Loucy (cell line): ENCODE measurements at regions not wholly inside any gene's neighbourhood (a gene's known extent, or its start where the extent isn't known, plus 50 kb on each side); places are given as distances from the start of the nearest gene placed in this dataset.

ENCODE experiments used
- H2AFZ ChIP-seq: fragments of 200-600 bp; sonication (generic); 2 replicates; pipeline ENCODE4 v1.6.0; 2016; ENCODE audit warnings: antibody characterized with exemption, mild to moderate bottlenecking, low read length, moderate library complexity
- H3F3A ChIP-seq: fragments of 200-600 bp; 2 replicates; pipeline ENCODE4 v1.6.0; 2016; ENCODE audit warnings: antibody characterized with exemption, low read depth, mild to moderate bottlenecking
- H3K27me3 ChIP-seq: fragments of 200-600 bp; sonication (generic); 2 replicates; pipeline ENCODE4 v1.6.1; 2014; ENCODE audit warnings: low read length, mild to moderate bottlenecking; ENCODE audit not compliant: insufficient read depth, poor library complexity, severe bottlenecking
- H3K36me3 ChIP-seq: fragments of 200-600 bp; sonication (generic); 2 replicates; pipeline ENCODE4 v1.6.1; 2016; ENCODE audit warnings: low read length; ENCODE audit not compliant: insufficient read depth
- H3K4me1 ChIP-seq: fragments of 200-600 bp; sonication (generic); 2 replicates; pipeline ENCODE4 v1.5.1; 2014; ENCODE audit warnings: low read length, mild to moderate bottlenecking; ENCODE audit not compliant: insufficient read depth, poor library complexity, severe bottlenecking
- H3K4me2 ChIP-seq: fragments of 200-600 bp; sonication (generic); 2 replicates; pipeline ENCODE4 v1.6.0; 2014; ENCODE audit warnings: antibody characterized with exemption, low read length, low read depth, mild to moderate bottlenecking; ENCODE audit not compliant: poor library complexity, severe bottlenecking
- H3K4me3 ChIP-seq: fragments of 200-600 bp; sonication (generic); 2 replicates; pipeline ENCODE4 v1.5.1; 2014; ENCODE audit warnings: low read length, mild to moderate bottlenecking, mixed read lengths; ENCODE audit not compliant: poor library complexity, severe bottlenecking
- H3K79me2 ChIP-seq: fragments of 200-600 bp; sonication (generic); 2 replicates; pipeline ENCODE4 v1.6.1; 2014; ENCODE audit warnings: low read length; ENCODE audit not compliant: insufficient read depth
- H3K9ac ChIP-seq: fragments of 200-600 bp; sonication (generic); 2 replicates; pipeline ENCODE4 v1.6.0; 2014; ENCODE audit warnings: mild to moderate bottlenecking, low read depth, low read length, moderate library complexity; ENCODE audit not compliant: poor library complexity, severe bottlenecking
- H3K9me2 ChIP-seq: fragments of 200-600 bp; sonication (generic); replicated peaks from 2 replicates; pipeline ENCODE4 v1.6.1; 2016; ENCODE audit warnings: low read depth, low read length, mixed read lengths
- H3K9me3 ChIP-seq: fragments of 200-600 bp; sonication (generic); 2 replicates; pipeline ENCODE4 v1.6.1; 2014; ENCODE audit warnings: mild to moderate bottlenecking, antibody characterized with exemption, low read length, low read depth; ENCODE audit not compliant: insufficient read depth
- H4K20me1 ChIP-seq: fragments of 200-600 bp; sonication (generic); 2 replicates; pipeline ENCODE4 v1.6.0; 2014; ENCODE audit warnings: antibody characterized with exemption, low read length, mild to moderate bottlenecking; ENCODE audit not compliant: insufficient read depth, poor library complexity, severe bottlenecking
- CTCF ChIP-seq: fragments of 200-600 bp; sonication (generic); conservative IDR thresholded peaks from 2 replicates; pipeline ENCODE4 v1.5.1; 2014; ENCODE audit warnings: mild to moderate bottlenecking, antibody characterized with exemption, low read length
- EZH2phosphoT487 ChIP-seq: fragments of 200-600 bp; IDR thresholded peaks from 2 replicates; pipeline ENCODE4 v1.6.1; 2018; ENCODE audit warnings: antibody characterized with exemption, mild to moderate bottlenecking, moderate library complexity, borderline replicate concordance

GRCh38 chr6:94751641-94752329 is 825.5 kb upstream of the MANEA start:
- no peaks in the 10 kb centered on the region for H4K20me1 ChIP-seq
- no peak overlapping the region for H3K4me3 ChIP-seq
- no peaks in the 10 kb centered on the region for H3K9me3 ChIP-seq
- H3K27me3 ChIP-seq = no peaks in the 10 kb centered on the region
- H3K4me2 ChIP-seq = no peak overlapping the region
- TF ChIP-seq CTCF = no peak
- no peak for TF ChIP-seq EZH2phosphoT487
- no peak overlapping the region for H3K9ac ChIP-seq
- no peaks in the 10 kb centered on the region for H3F3A ChIP-seq
- H2AFZ ChIP-seq = no peak overlapping the region
- no peaks in the 10 kb centered on the region for H3K9me2 ChIP-seq
- H3K79me2 ChIP-seq = no peaks in the 10 kb centered on the region
- no peaks in the 10 kb centered on the region for H3K4me1 ChIP-seq
- H3K36me3 ChIP-seq = no peaks in the 10 kb centered on the region

GRCh38 chr6:94736236-94736635 is 841.1 kb upstream of the MANEA start:
- H2AFZ ChIP-seq = no peak overlapping the region
- no peaks in the 10 kb centered on the region for H3K79me2 ChIP-seq

DNA sequence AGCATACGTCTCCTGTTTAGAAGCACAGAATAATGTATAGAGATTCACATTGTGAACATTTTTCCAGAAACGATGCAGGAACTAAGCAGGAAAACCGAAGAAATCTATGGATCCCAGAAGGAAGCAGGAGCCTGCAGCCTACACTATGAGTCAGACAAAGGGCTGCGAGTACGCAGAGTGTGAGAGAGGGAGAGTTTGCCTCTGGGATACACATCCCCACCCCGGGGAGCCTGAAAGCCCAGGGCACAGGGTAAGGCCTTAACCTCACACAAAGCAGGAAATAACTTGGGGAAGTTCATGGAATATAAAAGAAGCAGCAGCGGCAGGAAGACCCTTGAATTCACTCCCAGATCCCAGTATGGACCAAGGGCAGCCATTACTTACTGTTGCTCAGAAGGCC is 842.1 kb upstream of the MANEA start:
- TF ChIP-seq EZH2phosphoT487 (no peak), CTCF (no peak)
- no peak overlapping the region for H3K4me3 ChIP-seq
- H3K27me3 ChIP-seq = no peaks in the 10 kb centered on the region
- no peaks in the 10 kb centered on the region for H3K79me2 ChIP-seq
- H3K9me2 ChIP-seq = no peaks in the 10 kb centered on the region
- no peaks in the 10 kb centered on the region for H3K4me1 ChIP-seq
- H3K4me2 ChIP-seq = no peak overlapping the region
- H4K20me1 ChIP-seq = no peaks in the 10 kb centered on the region
- no peaks in the 10 kb centered on the region for H3K9me3 ChIP-seq
- no peaks in the 10 kb centered on the region for H3F3A ChIP-seq
- H3K9ac ChIP-seq = no peak overlapping the region
- H2AFZ ChIP-seq = no peak overlapping the region
- H3K36me3 ChIP-seq = no peaks in the 10 kb centered on the region

More at GRCh38 chr6:94736236-94736635, 841.1 kb upstream of the MANEA start:
- TF ChIP-seq EZH2phosphoT487 = no peak
- no peak for TF ChIP-seq CTCF
- Histone ChIP-seq H3K9me2 (no peaks in the 10 kb centered on the region), H3K9me3 (no peaks in the 10 kb centered on the region), H3K9ac (no peak overlapping the region), H3K4me1 (no peaks in the 10 kb centered on the region), H3K36me3 (no peaks in the 10 kb centered on the region), H3F3A (no peaks in the 10 kb centered on the region), H4K20me1 (no peaks in the 10 kb centered on the region), H3K27me3 (no peaks in the 10 kb centered on the region), H3K4me2 (no peak overlapping the region), H3K4me3 (no peak overlapping the region)
